NCI-H2227 (cell line): ENCODE measurements at regions not wholly inside any gene's neighbourhood (a gene's known extent, or its start where the extent isn't known, plus 50 kb on each side); places are given as distances from the start of the nearest gene placed in this dataset.

Source experiments
- DNase-seq: peaks from one replicate; lab custom pipeline; 2025; ENCODE audit not compliant: unreplicated experiment; lab: John Stamatoyannopoulos, UW

- no peak for DNase-seq
Observed at GRCh38 chr20:12627485-12627884, 381.3 kb upstream of the SPTLC3 start.

GRCh38 chr20:12638633-12639312 lies 370.0 kb upstream of the SPTLC3 start:
- DNase-seq, result peak; percentile 40

- DNase-seq, result no peak
Observed at GRCh38 chr20:12640251-12640650, 368.5 kb upstream of the SPTLC3 start.

- no peak for DNase-seq
Observed at GRCh38 chr20:12641619-12642018, 367.2 kb upstream of the SPTLC3 start.

- peak; percentile 76 for DNase-seq
Observed at GRCh38 chr20:12644461-12644860, 364.3 kb upstream of the SPTLC3 start.

GRCh38 chr20:12649234-12649633 lies 359.5 kb upstream of the SPTLC3 start:
- no peak for DNase-seq

- DNase-seq, result no peak
Observed at GRCh38 chr20:12653642-12654041, 355.1 kb upstream of the SPTLC3 start.

- DNase-seq, result no peak
Observed at GRCh38 chr20:12659942-12660341, 348.8 kb upstream of the SPTLC3 start.

- no peak for DNase-seq
Observed at GRCh38 chr20:12660918-12661317, 347.9 kb upstream of the SPTLC3 start.

GRCh38 chr20:12670301-12670700 lies 338.5 kb upstream of the SPTLC3 start:
- no peak for DNase-seq

GRCh38 chr20:12673352-12673751 lies 335.4 kb upstream of the SPTLC3 start:
- DNase-seq, result peak; percentile 80

- no peak for DNase-seq
Observed at GRCh38 chr20:12677925-12678324, 330.8 kb upstream of the SPTLC3 start.

GRCh38 chr20:12679447-12679846 lies 329.3 kb upstream of the SPTLC3 start:
- DNase-seq, result no peak

- no peak for DNase-seq
Observed at GRCh38 chr20:12682613-12683012, 326.2 kb upstream of the SPTLC3 start.

GRCh38 chr20:12687476-12687875 lies 321.3 kb upstream of the SPTLC3 start:
- DNase-seq, result no peak

- no peak for DNase-seq
Observed at GRCh38 chr20:12695937-12696336, 312.8 kb upstream of the SPTLC3 start.

GRCh38 chr20:12698817-12699216 lies 310.0 kb upstream of the SPTLC3 start:
- no peak for DNase-seq

- no peak for DNase-seq
Observed at GRCh38 chr20:12699374-12700228, 309.2 kb upstream of the SPTLC3 start.

- DNase-seq, result no peak
Observed at GRCh38 chr20:12700701-12701100, 308.1 kb upstream of the SPTLC3 start.

GRCh38 chr20:12702312-12702711 lies 306.5 kb upstream of the SPTLC3 start:
- DNase-seq, result no peak

GRCh38 chr20:12715371-12715770 lies 293.4 kb upstream of the SPTLC3 start:
- DNase-seq, result no peak

GRCh38 chr20:12715991-12716680 lies 292.6 kb upstream of the SPTLC3 start:
- DNase-seq, result no peak
